Esophagus squamous epithelium (tissue), 4 donors: ENCODE measurements at regions not wholly inside any gene's neighbourhood (a gene's known extent, or its start where the extent isn't known, plus 50 kb on each side); places are given as distances from the start of the nearest gene placed in this dataset.

Experiments
- CTCF ChIP-seq, 6 experiments: fragments of 450-650 bp in 4 of 6; fragments of 200-600 bp in 2 of 6; sonication (generic) in 2 of 6; IDR thresholded peaks; one replicate each; pipeline ENCODE4 v1.5.1; 2016 to 2019; ENCODE audit warnings: antibody characterized with exemption in 6 of 6, mild to moderate bottlenecking in 4 of 6, moderate library complexity in 4 of 6
- POLR2A ChIP-seq, 4 donors: fragments of 450-650 bp; IDR thresholded peaks; one replicate each; pipeline ENCODE4 v1.6.1; 2017; ENCODE audit warnings: antibody characterized with exemption in 4 of 4, mild to moderate bottlenecking in 4 of 4, moderate library complexity in 3 of 4

GRCh38 chr15:92268900-92269299 is 124.8 kb upstream of the ST8SIA2 start:
- TF ChIP-seq CTCF (IDR thresholded peaks at IDR 0.05) (no peak), POLR2A (IDR thresholded peaks at IDR 0.05) (no peak)
